K562 (cell line): ENCODE measurements at regions not wholly inside any gene's neighbourhood (a gene's known extent, or its start where the extent isn't known, plus 50 kb on each side); places are given as distances from the start of the nearest gene placed in this dataset.

Source experiments
- ATAC-seq: fragments of 200-7000 bp; cut with Tn5 transposase; 3 replicates; pipeline ENCODE4 v1.9.1; 2020; ENCODE audit warnings: moderate library complexity
- BruUV-seq: library from RNA; stranded (reverse); fragments of 400-500 nt; replicated peaks from 2 replicates; lab custom pipeline; 2021; lab: Mats Ljungman, UMichigan
- CTCF ChIA-PET: fragments of 300-600 bp; formaldehyde crosslinking; extraction: SDS; loops from one replicate; lab custom pipeline; 2021; ENCODE audit warnings: low intra/inter-chr PET ratio; lab: Yijun Ruan, JAX
- POLR2A ChIA-PET: fragments of 300-600, 350-650 bp; sonication (Branson Sonifier 250); formaldehyde crosslinking; extraction: SDS; loops from one replicate; lab custom pipeline; 2021; ENCODE audit warnings: antibody characterized with exemption, inconsistent platforms; lab: Yijun Ruan, JAX
- DNase-seq, 4 experiments: peaks; one replicate each; pipeline versions ENCODE4 v3.0.0 to v3.0.0-alpha.2; 2011 to 2018; ENCODE audit warnings: low spot score in 3 of 4, mixed read lengths in 3 of 4; ENCODE audit errors: extremely low read depth in 1 of 4
- FAIRE-seq: peaks from 2 replicates; lab custom pipeline; 2011; peaks lifted over from hg19 to GRCh38; lab: Jason Lieb, UNC
- H2AFZ ChIP-seq: 2 replicates; pipeline ENCODE4 v1.6.0; 2011; ENCODE audit warnings: low read depth, low read length, control low read depth, inconsistent platforms
- H3K27ac ChIP-seq: fragments of 200-600 bp; 3 replicates; pipeline ENCODE4 v1.8.0; 2011; ENCODE audit warnings: low read depth, mild to moderate bottlenecking, control low read depth, inconsistent platforms, low read length, moderate library complexity, mixed read lengths; ENCODE audit errors: extremely low read depth
- H3K27me3 ChIP-seq, 2 experiments: fragments of 300-600 bp in 1 of 2; 2 replicates in 1 of 2; 3 replicates in 1 of 2; pipeline versions ENCODE4 v1.6.0 to v1.8.0; 2011; ENCODE audit warnings: inconsistent platforms in 2 of 2, low read length in 2 of 2, mild to moderate bottlenecking in 1 of 2, mixed read lengths in 1 of 2, moderate library complexity in 1 of 2; ENCODE audit not compliant: control insufficient read depth in 2 of 2, insufficient read depth in 2 of 2
- H3K36me3 ChIP-seq: fragments of 300-600 bp; 3 replicates; pipeline ENCODE4 v1.8.0; 2011; ENCODE audit warnings: mild to moderate bottlenecking, low read length, inconsistent platforms; ENCODE audit not compliant: control insufficient read depth, insufficient read depth
- H3K4me1 ChIP-seq, 2 experiments: fragments of 200-600 bp in 1 of 2; replicated peaks in 1 of 2; 2 replicates in 1 of 2; 3 replicates in 1 of 2; pipeline versions ENCODE4 v1.5.1 to v1.8.0; 2011; ENCODE audit warnings: inconsistent platforms in 2 of 2, low read length in 2 of 2, mild to moderate bottlenecking in 1 of 2, mixed read lengths in 1 of 2, moderate library complexity in 1 of 2; ENCODE audit not compliant: control insufficient read depth in 2 of 2, insufficient read depth in 2 of 2
- H3K4me2 ChIP-seq: 2 replicates; pipeline ENCODE4 v1.6.1; 2011; ENCODE audit warnings: low read length, control low read depth, inconsistent platforms, mixed read lengths; ENCODE audit not compliant: insufficient read depth
- H3K4me3 ChIP-seq: fragments of 200-600 bp; sonication (generic), shearing (Covaris generic); 2 replicates; pipeline ENCODE4 v1.5.1; 2016; ENCODE audit warnings: control low read depth, inconsistent platforms
- H3K79me2 ChIP-seq: fragments of 200-600 bp; 3 replicates; pipeline ENCODE4 v1.8.0; 2011; ENCODE audit warnings: low read length, inconsistent platforms; ENCODE audit not compliant: control insufficient read depth, insufficient read depth
- H3K9ac ChIP-seq, 2 experiments: 2 replicates each; pipeline versions ENCODE4 v1.6.0 to v1.6.1; 2011; ENCODE audit warnings: low read depth in 2 of 2, low read length in 2 of 2, control low read depth in 1 of 2, inconsistent platforms in 1 of 2, mild to moderate bottlenecking in 1 of 2, mixed read lengths in 1 of 2; ENCODE audit not compliant: insufficient read depth in 1 of 2
- H3K9me1 ChIP-seq: one replicate; pipeline ENCODE4 v1.6.0; 2011; ENCODE audit warnings: inconsistent platforms, mild to moderate bottlenecking, low read length, moderate library complexity; ENCODE audit not compliant: control insufficient read depth, insufficient read depth
- H3K9me3 ChIP-seq: replicated peaks from 2 replicates; pipeline ENCODE4 v1.5.1; 2011; ENCODE audit warnings: low read depth, low read length, inconsistent platforms; ENCODE audit not compliant: control insufficient read depth, insufficient read depth
- H4K20me1 ChIP-seq: replicated peaks from 2 replicates; pipeline ENCODE4 v1.6.1; 2011; ENCODE audit warnings: low read length, inconsistent platforms, mixed read lengths; ENCODE audit not compliant: control insufficient read depth, insufficient read depth
- COPS2 ChIP-seq: fragments of 450-650 bp; conservative IDR thresholded peaks from 2 replicates; pipeline ENCODE4 v1.6.1; 2016; ENCODE audit warnings: mild to moderate bottlenecking, moderate library complexity
- LARP7 ChIP-seq: fragments of 450-650 bp; IDR thresholded peaks from 2 replicates; pipeline ENCODE4 v1.6.1; 2016
- POLR2H ChIP-seq: IDR thresholded peaks from 2 replicates; pipeline ENCODE4 v1.6.1; 2016; ENCODE audit warnings: missing genetic modification characterization, low read depth, mild to moderate bottlenecking, control low read depth, missing compliant biosample characterization, moderate library complexity
- POU5F1 ChIP-seq: fragments of 150-350 bp; IDR thresholded peaks from 2 replicates; pipeline ENCODE4 v1.6.1; 2014; ENCODE audit warnings: borderline replicate concordance, low read length, low read depth, mild to moderate bottlenecking; ENCODE audit not compliant: partially characterized antibody
- PYGO2 ChIP-seq: fragments of 450-650 bp; IDR thresholded peaks from 2 replicates; pipeline ENCODE4 v1.6.1; 2016; ENCODE audit warnings: mild to moderate bottlenecking, missing genetic modification characterization, moderate library complexity, missing compliant biosample characterization
- RBM17 ChIP-seq: fragments of 200-400 bp; formaldehyde crosslinking; IDR thresholded peaks from 2 replicates; pipeline ENCODE4 v1.6.1; 2017; ENCODE audit warnings: low read depth, mild to moderate bottlenecking, low read length, borderline replicate concordance
- XRCC3 ChIP-seq: fragments of 450-650 bp; IDR thresholded peaks from 2 replicates; pipeline ENCODE4 v1.6.1; 2017; ENCODE audit warnings: mild to moderate bottlenecking, moderate library complexity
- ZNF407 ChIP-seq: fragments of 450-650 bp; IDR thresholded peaks from 2 replicates; pipeline ENCODE4 v1.6.1; 2016; ENCODE audit warnings: low read depth
- WGBS: fragments of 100-300 bp; shearing (Covaris generic); methylation state at CpG from one replicate; pipeline ENCODE4 v1.1.6; 2016; ENCODE audit warnings: low coverage, mixed read lengths; ENCODE audit not compliant: insufficient coverage; ENCODE audit errors: missing lambda C conversion rate; 5-methylcytosine and 5-hydroxymethylcytosine counted together
- in situ Hi-C: fragments of 300-500 bp; cut with MboI; formaldehyde crosslinking; loops from 4 replicates; pipeline ENCODE4 v1.15.0; 2018; ENCODE audit warnings: inconsistent platforms, mixed read lengths
- intact Hi-C: fragments of 100-400 bp; cut with micrococcal nuclease; formaldehyde crosslinking; loops from 2 replicates; pipeline ENCODE4 v1.14.2; 2022
- TF ChIP-seq, protein P1 (sequence below), 2 experiments: fragments of 450-650 bp; conservative IDR thresholded peaks; 2 replicates each; pipeline ENCODE4 v1.6.1; 2017; ENCODE audit warnings: mild to moderate bottlenecking in 2 of 2, moderate library complexity in 2 of 2

GRCh38 chr15:57816599-57816998 is 110.1 kb downstream of the POLR2M start (continued):
- TF ChIP-seq, protein P1, sequence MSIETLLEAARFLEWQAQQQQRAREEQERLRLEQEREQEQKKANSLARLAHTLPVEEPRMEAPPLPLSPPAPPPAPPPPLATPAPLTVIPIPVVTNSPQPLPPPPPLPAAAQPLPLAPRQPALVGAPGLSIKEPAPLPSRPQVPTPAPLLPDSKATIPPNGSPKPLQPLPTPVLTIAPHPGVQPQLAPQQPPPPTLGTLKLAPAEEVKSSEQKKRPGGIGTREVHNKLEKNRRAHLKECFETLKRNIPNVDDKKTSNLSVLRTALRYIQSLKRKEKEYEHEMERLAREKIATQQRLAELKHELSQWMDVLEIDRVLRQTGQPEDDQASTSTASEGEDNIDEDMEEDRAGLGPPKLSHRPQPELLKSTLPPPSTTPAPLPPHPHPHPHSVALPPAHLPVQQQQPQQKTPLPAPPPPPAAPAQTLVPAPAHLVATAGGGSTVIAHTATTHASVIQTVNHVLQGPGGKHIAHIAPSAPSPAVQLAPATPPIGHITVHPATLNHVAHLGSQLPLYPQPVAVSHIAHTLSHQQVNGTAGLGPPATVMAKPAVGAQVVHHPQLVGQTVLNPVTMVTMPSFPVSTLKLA (conservative IDR thresholded peaks at IDR 0.05): no peak

DNA sequence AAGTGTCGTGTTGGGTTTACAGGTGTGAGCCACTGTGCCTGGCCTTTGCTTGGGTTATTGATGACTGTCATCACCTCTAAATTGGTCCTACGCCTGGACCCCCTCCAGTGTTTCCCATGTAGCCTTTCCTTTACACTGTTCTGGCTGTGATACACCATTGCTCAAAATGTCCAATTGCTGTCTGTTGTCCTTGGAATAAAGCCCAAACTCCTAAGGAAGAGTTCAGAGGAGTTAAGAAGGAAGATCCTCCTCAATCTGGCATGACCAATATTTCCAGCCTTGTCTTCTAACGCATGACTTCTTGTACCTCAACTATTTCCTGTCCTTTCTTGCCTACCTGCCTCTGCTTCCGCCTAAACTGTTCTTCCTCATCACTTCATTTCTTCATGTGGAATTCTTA is 113.1 kb downstream of the POLR2M start:
- WGBS: 0% methylated on average over 4 of the region's 4 CpGs
- no peak for ATAC-seq
- no peaks in the 10 kb centered on the region for H4K20me1 ChIP-seq
- intact Hi-C loops (no loop called here), in situ Hi-C loops (no loop called here)
- H2AFZ ChIP-seq: no peak overlapping the region
- ChIA-PET POLR2A (no interaction called here), CTCF (no interaction called here)
- no peak for FAIRE-seq
- no peak overlapping the region for H3K4me3 ChIP-seq
- H3K4me1 ChIP-seq: no peaks in the 10 kb centered on the region
- H3K9me1 ChIP-seq: no peaks in the 10 kb centered on the region
- no peak overlapping the region for H3K27ac ChIP-seq
- DNase-seq: no peak
- H3K9me3 ChIP-seq: no peaks in the 10 kb centered on the region
- BruUV-seq: no TSS peak
- H3K4me2 ChIP-seq: no peak overlapping the region
- H3K27me3 ChIP-seq: peaks cover 14 to 25% of the 10 kb centered on the region in 2 experiments; a peak in 4 of 5 replicates
- no peak overlapping the region for H3K9ac ChIP-seq
- no peaks in the 10 kb centered on the region for H3K36me3 ChIP-seq
- no peaks in the 10 kb centered on the region for H3K79me2 ChIP-seq
- no peak for TF ChIP-seq ZNF407
- TF ChIP-seq POU5F1: no peak
- TF ChIP-seq PYGO2 (tag): no peak
- TF ChIP-seq COPS2: no peak
- no peak for TF ChIP-seq POLR2H
- TF ChIP-seq XRCC3: no peak
- TF ChIP-seq RBM17: no peak
- no peak for TF ChIP-seq LARP7
